H1 (cell line): ENCODE measurements at regions not wholly inside any gene's neighbourhood (a gene's known extent, or its start where the extent isn't known, plus 50 kb on each side); places are given as distances from the start of the nearest gene placed in this dataset.

Source experiments
- CTCF ChIA-PET: fragments of 300-600 bp; sonication (Branson Sonifier 250); formaldehyde crosslinking; loops from one replicate; lab custom pipeline; 2021; ENCODE audit not compliant: partially characterized antibody; lab: Charles Lee
- POLR2A ChIA-PET: fragments of 300-600 bp; sonication (Branson Sonifier 250); formaldehyde crosslinking; loops from one replicate; lab custom pipeline; 2021; ENCODE audit warnings: inconsistent platforms; ENCODE audit not compliant: partially characterized antibody; lab: Charles Lee
- DNase-seq, 2 experiments: peaks; one replicate each; pipeline versions ENCODE4 v3.0.0 to v3.0.0-alpha.2; 2010 to 2022; ENCODE audit warnings: low spot score in 2 of 2, low read depth in 1 of 2, mixed read lengths in 1 of 2
- FAIRE-seq: peaks from 2 replicates; lab custom pipeline; 2011; peaks lifted over from hg19 to GRCh38; lab: Jason Lieb, UNC
- H2AFZ ChIP-seq: 2 replicates; pipeline ENCODE4 v1.8.1; 2012; ENCODE audit warnings: low read length, inconsistent platforms
- H2AK5ac ChIP-seq: 2 replicates; pipeline ENCODE4 v1.6.1; 2013; ENCODE audit warnings: low read depth, low read length
- H2BK120ac ChIP-seq: replicated peaks from 2 replicates; pipeline ENCODE3; 2013; ENCODE audit warnings: low read depth, low read length, inconsistent platforms
- H2BK12ac ChIP-seq: 2 replicates; pipeline ENCODE4 v1.6.1; 2013; ENCODE audit warnings: low read depth, low read length
- H2BK15ac ChIP-seq: 2 replicates; pipeline ENCODE4 v1.6.1; 2013; ENCODE audit warnings: low read length
- H2BK20ac ChIP-seq: 2 replicates; pipeline ENCODE4 v1.6.1; 2013; ENCODE audit warnings: low read length
- H2BK5ac ChIP-seq: 2 replicates; pipeline ENCODE4 v1.6.1; 2013; ENCODE audit warnings: low read depth, low read length
- H3K14ac ChIP-seq: 2 replicates; pipeline ENCODE4 v1.6.1; 2013; ENCODE audit warnings: inconsistent platforms; ENCODE audit not compliant: insufficient read length
- H3K18ac ChIP-seq: 2 replicates; pipeline ENCODE4 v1.6.1; 2013; ENCODE audit warnings: low read length; ENCODE audit errors: extremely low read depth
- H3K23ac ChIP-seq: 2 replicates; pipeline ENCODE4 v1.6.1; 2013; ENCODE audit warnings: inconsistent platforms; ENCODE audit not compliant: insufficient read length
- H3K23me2 ChIP-seq: 2 replicates; pipeline ENCODE4 v1.6.1; 2013; ENCODE audit warnings: low read depth, low read length
- H3K27ac ChIP-seq: 2 replicates; pipeline ENCODE4 v1.6.1; 2011; ENCODE audit warnings: low read depth, low read length, inconsistent platforms
- H3K27me3 ChIP-seq, 4 experiments: replicated peaks in 1 of 4; 1 replicate in 1 of 4; 2 replicates in 3 of 4; pipeline versions ENCODE4 v1.6.1 to v1.8.1; 2011 to 2013; ENCODE audit warnings: low read length in 3 of 4, mild to moderate bottlenecking in 3 of 4, inconsistent platforms in 2 of 4, mixed read lengths in 2 of 4, moderate library complexity in 1 of 4; ENCODE audit not compliant: control insufficient read depth in 3 of 4, insufficient read depth in 3 of 4; ENCODE audit errors: extremely low read depth in 1 of 4
- H3K36me3 ChIP-seq, 4 experiments: 2 replicates each; pipeline versions ENCODE4 v1.6.1 to v1.8.1; 2011 to 2013; ENCODE audit warnings: mild to moderate bottlenecking in 4 of 4, low read length in 3 of 4, moderate library complexity in 2 of 4, control low read depth in 1 of 4, inconsistent platforms in 1 of 4; ENCODE audit not compliant: insufficient read depth in 4 of 4, control insufficient read depth in 2 of 4
- H3K4ac ChIP-seq: replicated peaks from 2 replicates; pipeline ENCODE3; 2013; ENCODE audit warnings: low read length, low read depth, mixed read lengths, inconsistent platforms; ENCODE audit not compliant: insufficient read length
- H3K4me1 ChIP-seq, 4 experiments: replicated peaks in 1 of 4; 1 replicate in 1 of 4; 2 replicates in 3 of 4; pipeline versions ENCODE4 v1.6.1 to v1.8.1; 2011 to 2013; ENCODE audit warnings: low read length in 3 of 4, inconsistent platforms in 2 of 4, mixed read lengths in 1 of 4; ENCODE audit not compliant: insufficient read depth in 4 of 4, control insufficient read depth in 3 of 4
- H3K4me2 ChIP-seq, 2 experiments: 2 replicates each; pipeline versions ENCODE4 v1.6.1 to v1.8.1; 2011 to 2013; ENCODE audit warnings: low read depth in 2 of 2, low read length in 2 of 2, control low read depth in 1 of 2, inconsistent platforms in 1 of 2, mild to moderate bottlenecking in 1 of 2; ENCODE audit not compliant: insufficient read depth in 1 of 2
- H3K4me3 ChIP-seq, 4 experiments: fragments of 200-600, 300-600 bp in 1 of 4; sonication (generic), shearing (Covaris generic), sonication (Bioruptor Twin) in 1 of 4; 2 replicates each; pipeline versions ENCODE4 v1.5.1 to v1.8.1; 2011 to 2016; ENCODE audit warnings: low read length in 4 of 4, low read depth in 3 of 4, control low read depth in 2 of 4, inconsistent platforms in 2 of 4, mild to moderate bottlenecking in 2 of 4, mixed read lengths in 1 of 4, moderate library complexity in 1 of 4; ENCODE audit not compliant: insufficient read depth in 2 of 4; ENCODE audit errors: extremely low read depth in 1 of 4
- H3K56ac ChIP-seq: replicated peaks from 2 replicates; pipeline ENCODE3; 2013; ENCODE audit warnings: low read depth, mild to moderate bottlenecking, mixed read lengths, low read length, inconsistent platforms; ENCODE audit not compliant: insufficient read length
- H3K79me1 ChIP-seq: 2 replicates; pipeline ENCODE4 v1.6.1; 2013; ENCODE audit warnings: low read depth, low read length, control low read depth
- H3K79me2 ChIP-seq, 2 experiments: 2 replicates each; pipeline versions ENCODE4 v1.6.1 to v1.8.1; 2012 to 2013; ENCODE audit warnings: low read length in 2 of 2, mild to moderate bottlenecking in 2 of 2, inconsistent platforms in 1 of 2; ENCODE audit not compliant: insufficient read depth in 2 of 2, control insufficient read depth in 1 of 2
- H3K9ac ChIP-seq, 4 experiments: replicated peaks in 1 of 4; 1 replicate in 1 of 4; 2 replicates in 3 of 4; pipeline versions ENCODE4 v1.6.1 to v1.8.1; 2011 to 2013; ENCODE audit warnings: low read depth in 3 of 4, low read length in 3 of 4, control low read depth in 2 of 4, mild to moderate bottlenecking in 2 of 4, moderate library complexity in 2 of 4, inconsistent platforms in 1 of 4; ENCODE audit errors: extremely low read depth in 1 of 4
- H3K9me3 ChIP-seq, 2 experiments: 2 replicates each; pipeline versions ENCODE4 v1.6.1 to v1.8.1; 2012 to 2013; ENCODE audit warnings: mild to moderate bottlenecking in 2 of 2, moderate library complexity in 2 of 2, control low read depth in 1 of 2, inconsistent platforms in 1 of 2, low read depth in 1 of 2, low read length in 1 of 2, mixed read lengths in 1 of 2; ENCODE audit not compliant: insufficient read depth in 2 of 2
- H4K20me1 ChIP-seq, 2 experiments: replicated peaks in 1 of 2; 2 replicates each; pipeline versions ENCODE3 to v1.8.1; 2011 to 2013; ENCODE audit warnings: inconsistent platforms in 2 of 2, low read length in 2 of 2, mild to moderate bottlenecking in 1 of 2; ENCODE audit not compliant: insufficient read depth in 2 of 2, control insufficient read depth in 1 of 2
- H4K5ac ChIP-seq: 2 replicates; pipeline ENCODE4 v1.6.1; 2013; ENCODE audit warnings: low read length, low read depth, mixed read lengths, inconsistent platforms; ENCODE audit not compliant: insufficient read length
- H4K8ac ChIP-seq: 2 replicates; pipeline ENCODE4 v1.8.0; 2013; ENCODE audit warnings: mild to moderate bottlenecking, moderate library complexity, low read length, inconsistent platforms; ENCODE audit not compliant: insufficient read depth; ENCODE audit errors: extremely low read depth
- H4K91ac ChIP-seq: replicated peaks from 2 replicates; pipeline ENCODE3; 2013; ENCODE audit warnings: low read length, mixed read lengths, inconsistent platforms; ENCODE audit not compliant: insufficient read length
- ASH2L ChIP-seq: fragments of 200-600, 300-600 bp; sonication (generic); IDR thresholded peaks from one replicate; pipeline ENCODE4 v1.7.1; 2017; ENCODE audit warnings: low read length
- FOSL1 ChIP-seq: IDR thresholded peaks from 2 replicates; pipeline ENCODE4 v1.6.1; 2011; ENCODE audit warnings: mild to moderate bottlenecking, low read depth, low read length, moderate library complexity; ENCODE audit not compliant: insufficient read depth
- SIRT6 ChIP-seq: IDR thresholded peaks from one replicate; pipeline ENCODE4 v1.7.1; 2012; ENCODE audit warnings: low read length, inconsistent platforms
- SP4 ChIP-seq: IDR thresholded peaks from 2 replicates; pipeline ENCODE4 v1.6.1; 2012; ENCODE audit warnings: low read length, inconsistent platforms
- SRF ChIP-seq: IDR thresholded peaks from 2 replicates; pipeline ENCODE4 v1.6.1; 2011; ENCODE audit warnings: mild to moderate bottlenecking, low read depth, low read length, moderate library complexity
- WGBS, 2 experiments: shearing (Covaris generic) in 1 of 2; methylation state at CpG; one replicate each; pipeline versions ENCODE4 v1.1.6 to v1.1.7; 2013 to 2015; ENCODE audit warnings: low lambda C conversion rate in 2 of 2, mixed read lengths in 2 of 2, inconsistent platforms in 1 of 2, low coverage in 1 of 2, missing lambda C conversion rate in 1 of 2; ENCODE audit not compliant: insufficient replicate concordance in 2 of 2, insufficient coverage in 1 of 2, insufficient read length in 1 of 2; ENCODE audit errors: extremely low coverage in 1 of 2, missing lambda C conversion rate in 1 of 2; 5-methylcytosine and 5-hydroxymethylcytosine counted together
- TF ChIP-seq, protein P1 (sequence below): IDR thresholded peaks from 2 replicates; pipeline ENCODE4 v1.6.1; 2012; ENCODE audit warnings: inconsistent platforms

DNA sequence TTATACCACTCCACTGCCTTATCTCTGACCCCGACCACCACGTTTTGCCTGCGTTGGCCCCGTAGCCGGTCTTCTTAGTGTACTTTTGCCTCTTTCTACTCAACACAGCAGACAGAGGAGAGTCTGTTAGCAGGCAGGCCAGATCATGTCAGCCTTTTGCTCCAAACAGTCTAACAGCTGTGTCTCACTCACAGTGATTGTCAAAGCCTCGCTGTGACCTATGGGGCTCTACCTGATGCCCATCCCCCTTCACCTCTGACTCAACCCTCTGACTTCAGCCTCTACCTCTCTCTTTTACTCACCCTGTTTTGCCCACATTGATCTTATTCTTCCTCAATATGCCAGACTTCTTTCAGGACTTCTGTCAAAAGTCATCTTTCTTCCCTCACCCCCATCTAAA is 127.1 kb downstream of the TRIML1 start:
- CTCF ChIA-PET, result interaction anchor here (1.2 kb wide), 1 partner anchor 20 kb away, joined by 4 read pairs; no protein-coding TSS in a partner anchor
- no peak for TF ChIP-seq FOSL1
- TF ChIP-seq, protein P1, sequence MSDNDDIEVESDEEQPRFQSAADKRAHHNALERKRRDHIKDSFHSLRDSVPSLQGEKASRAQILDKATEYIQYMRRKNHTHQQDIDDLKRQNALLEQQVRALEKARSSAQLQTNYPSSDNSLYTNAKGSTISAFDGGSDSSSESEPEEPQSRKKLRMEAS, result no peak
- no peak for TF ChIP-seq SP4
- TF ChIP-seq SIRT6, result no peak
- TF ChIP-seq ASH2L, result no peak
- no peak for TF ChIP-seq SRF
- TF ChIP-seq, all 59 proteins: peak for 0
- no peak overlapping the region for H2BK12ac ChIP-seq
- H3K4me3 ChIP-seq, result no peak overlapping the region
- H3K18ac ChIP-seq, result no peak overlapping the region
- no peak overlapping the region for H2BK120ac ChIP-seq
- H4K5ac ChIP-seq, result no peak overlapping the region
- DNase-seq, result no peak
- no peak overlapping the region for H3K4me2 ChIP-seq
- no peak overlapping the region for H2AK5ac ChIP-seq
- H4K91ac ChIP-seq, result no peak overlapping the region
- peaks cover 0 to 3% (median 2%) of the 10 kb centered on the region in 4 experiments; a peak in 3 of 7 replicates for H3K4me1 ChIP-seq
- H2BK15ac ChIP-seq, result no peak overlapping the region
- H3K79me2 ChIP-seq, result no peaks in the 10 kb centered on the region
- H4K8ac ChIP-seq, result no peak overlapping the region
- no peak overlapping the region for H2BK20ac ChIP-seq
- H3K14ac ChIP-seq, result no peak overlapping the region
- H3K56ac ChIP-seq, result no peak overlapping the region
- H3K23ac ChIP-seq, result no peak overlapping the region
- no peaks in the 10 kb centered on the region for H3K9me3 ChIP-seq
- no peaks in the 10 kb centered on the region for H3K79me1 ChIP-seq
- H3K23me2 ChIP-seq, result no peaks in the 10 kb centered on the region
- no peaks in the 10 kb centered on the region for H4K20me1 ChIP-seq
- peak overlapping the region in 1 of 4 experiments; percentile 25; a peak in 1 of 7 replicates for H3K9ac ChIP-seq
- FAIRE-seq, result no peak
- no peaks in the 10 kb centered on the region for H3K27me3 ChIP-seq
- no peaks in the 10 kb centered on the region for H3K36me3 ChIP-seq
- POLR2A ChIA-PET, result no interaction called here
- H3K27ac ChIP-seq, result no peak overlapping the region
- H2AFZ ChIP-seq, result peak overlapping the region; percentile 85
- H2BK5ac ChIP-seq, result no peak overlapping the region
- 91% methylated on average over 6 of the region's 6 CpGs; no CpG with 5 or more reads in 1 of the 2 experiments for WGBS, 2 experiments
- H3K4ac ChIP-seq, result no peak overlapping the region
